ENCODE measurements at regions not wholly inside any gene's neighbourhood (a gene's known extent, or its start where the extent isn't known, plus 50 kb on each side); places are given as distances from the start of the nearest gene placed in this dataset.

DNA sequence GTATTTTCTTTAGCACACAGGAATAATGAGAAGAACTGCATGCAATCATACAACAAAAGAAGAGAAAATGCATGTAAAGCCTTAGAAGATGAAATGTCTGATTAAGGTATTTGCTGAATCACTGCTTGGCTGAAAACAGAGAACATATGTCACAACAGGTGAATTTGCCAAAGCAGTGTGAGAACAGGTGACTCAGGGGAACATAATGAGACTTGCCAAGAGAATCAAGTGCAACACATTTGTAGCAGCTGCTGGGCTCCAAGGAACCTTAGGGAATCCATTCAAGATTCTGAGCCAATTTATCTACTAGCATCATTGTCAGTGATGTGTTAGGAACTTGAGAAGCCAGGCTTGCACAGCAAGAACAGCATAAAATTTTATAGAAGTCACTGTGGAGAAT, 273.1 kb downstream of the PCDH20 start:
- no peaks in the 10 kb centered on the region for H3K27me3 ChIP-seq (ENCODE audit: control insufficient read depth, insufficient read depth, low read length)
- no peak overlapping the region for H3K4me3 ChIP-seq (ENCODE audit: low read length in 3 of 3)
- H3K27ac ChIP-seq (ENCODE audit: low read depth in 2 of 2, low read length in 2 of 2), result no peak overlapping the region
- TF ChIP-seq, protein P1, sequence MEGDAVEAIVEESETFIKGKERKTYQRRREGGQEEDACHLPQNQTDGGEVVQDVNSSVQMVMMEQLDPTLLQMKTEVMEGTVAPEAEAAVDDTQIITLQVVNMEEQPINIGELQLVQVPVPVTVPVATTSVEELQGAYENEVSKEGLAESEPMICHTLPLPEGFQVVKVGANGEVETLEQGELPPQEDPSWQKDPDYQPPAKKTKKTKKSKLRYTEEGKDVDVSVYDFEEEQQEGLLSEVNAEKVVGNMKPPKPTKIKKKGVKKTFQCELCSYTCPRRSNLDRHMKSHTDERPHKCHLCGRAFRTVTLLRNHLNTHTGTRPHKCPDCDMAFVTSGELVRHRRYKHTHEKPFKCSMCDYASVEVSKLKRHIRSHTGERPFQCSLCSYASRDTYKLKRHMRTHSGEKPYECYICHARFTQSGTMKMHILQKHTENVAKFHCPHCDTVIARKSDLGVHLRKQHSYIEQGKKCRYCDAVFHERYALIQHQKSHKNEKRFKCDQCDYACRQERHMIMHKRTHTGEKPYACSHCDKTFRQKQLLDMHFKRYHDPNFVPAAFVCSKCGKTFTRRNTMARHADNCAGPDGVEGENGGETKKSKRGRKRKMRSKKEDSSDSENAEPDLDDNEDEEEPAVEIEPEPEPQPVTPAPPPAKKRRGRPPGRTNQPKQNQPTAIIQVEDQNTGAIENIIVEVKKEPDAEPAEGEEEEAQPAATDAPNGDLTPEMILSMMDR (IDR thresholded peaks at IDR 0.05; ENCODE audit: borderline replicate concordance, extremely low read depth, insufficient read depth), result no peak
- H3K36me3 ChIP-seq (ENCODE audit: control insufficient read depth in 2 of 3, insufficient read depth in 3 of 3, low read length in 3 of 3), result no peaks in the 10 kb centered on the region
- no peak overlapping the region for H3K9ac ChIP-seq (ENCODE audit: low read length in 3 of 3)
- FAIRE-seq, result no peak
- H3K4me1 ChIP-seq (ENCODE audit: control insufficient read depth in 2 of 3, insufficient read depth in 2 of 3, low read depth in 1 of 3, low read length in 3 of 3), result no peaks in the 10 kb centered on the region
- intact Hi-C loops (cut with DNase I), result no loop called here
- DNase-seq, result no peak
- H3K9me3 ChIP-seq (ENCODE audit: control insufficient read depth in 2 of 3, insufficient read depth in 1 of 3, low read length in 3 of 3), result no peaks in the 10 kb centered on the region

DNA sequence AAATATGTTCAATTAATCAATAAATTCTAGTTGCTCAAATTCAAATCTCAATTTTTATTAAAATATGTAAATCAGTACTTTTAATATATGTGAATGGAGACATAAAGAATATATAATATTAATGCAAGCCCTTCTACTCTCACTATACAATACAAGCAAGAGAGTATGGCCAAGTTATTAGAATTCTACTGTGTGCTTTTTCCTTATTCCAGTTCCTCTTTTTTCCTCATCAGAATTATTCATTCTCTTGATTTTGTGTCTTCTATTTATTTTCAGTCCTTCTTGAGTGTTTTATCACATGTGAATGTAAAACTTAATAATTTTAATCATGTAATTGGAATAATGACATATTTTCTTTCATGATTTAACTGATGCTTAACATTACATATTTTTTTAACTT, 276.8 kb downstream of the PCDH20 start:
- DNase-seq, result no peak

DNA sequence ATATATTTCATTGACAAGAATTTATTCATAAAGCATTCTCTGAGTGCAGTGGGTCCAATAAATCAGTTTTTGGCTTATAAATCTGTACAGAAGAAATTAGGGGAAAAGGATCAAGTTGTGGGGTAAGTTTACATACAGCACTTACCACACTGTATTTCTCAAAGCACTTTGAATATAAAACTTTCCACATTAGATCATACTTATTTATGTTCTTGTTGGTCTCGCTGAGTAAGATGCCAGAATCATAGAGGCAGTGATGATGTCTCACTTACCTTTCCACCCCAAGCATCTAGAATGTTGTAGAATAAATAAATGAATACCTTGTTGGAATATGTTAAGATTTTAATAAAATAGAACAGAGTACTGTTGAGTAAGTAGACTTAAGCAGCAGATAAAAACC, 279.1 kb downstream of the PCDH20 start:
- Histone ChIP-seq H3K4me3 (ENCODE audit: low read length in 3 of 3) (no peak overlapping the region), H3K4me1 (ENCODE audit: control insufficient read depth in 2 of 3, insufficient read depth in 2 of 3, low read depth in 1 of 3, low read length in 3 of 3) (no peaks in the 10 kb centered on the region), H3K36me3 (ENCODE audit: control insufficient read depth in 2 of 3, insufficient read depth in 3 of 3, low read length in 3 of 3) (no peaks in the 10 kb centered on the region), H3K27me3 (ENCODE audit: control insufficient read depth, insufficient read depth, low read length) (no peaks in the 10 kb centered on the region), H3K27ac (ENCODE audit: low read depth in 2 of 2, low read length in 2 of 2) (no peak overlapping the region), H3K9me3 (ENCODE audit: control insufficient read depth in 2 of 3, insufficient read depth in 1 of 3, low read length in 3 of 3) (no peaks in the 10 kb centered on the region), H3K9ac (ENCODE audit: low read length in 3 of 3) (no peak overlapping the region)
- intact Hi-C loops (cut with DNase I), result no loop called here
- FAIRE-seq (no peak), DNase-seq (no peak)
- TF ChIP-seq, protein P1 (IDR thresholded peaks at IDR 0.05; ENCODE audit: borderline replicate concordance, extremely low read depth, insufficient read depth), result no peak

More for the DNA sequence above, 276.8 kb downstream of the PCDH20 start:
- no peak for FAIRE-seq
- Histone ChIP-seq H3K9ac (ENCODE audit: low read length in 3 of 3) (no peak overlapping the region), H3K4me1 (ENCODE audit: control insufficient read depth in 2 of 3, insufficient read depth in 2 of 3, low read depth in 1 of 3, low read length in 3 of 3) (no peaks in the 10 kb centered on the region), H3K27ac (ENCODE audit: low read depth in 2 of 2, low read length in 2 of 2) (no peak overlapping the region), H3K27me3 (ENCODE audit: control insufficient read depth, insufficient read depth, low read length) (no peaks in the 10 kb centered on the region), H3K4me3 (ENCODE audit: low read length in 3 of 3) (no peak overlapping the region), H3K36me3 (ENCODE audit: control insufficient read depth in 2 of 3, insufficient read depth in 3 of 3, low read length in 3 of 3) (no peaks in the 10 kb centered on the region), H3K9me3 (ENCODE audit: control insufficient read depth in 2 of 3, insufficient read depth in 1 of 3, low read length in 3 of 3) (no peaks in the 10 kb centered on the region)
- TF ChIP-seq, protein P1 (IDR thresholded peaks at IDR 0.05; ENCODE audit: borderline replicate concordance, extremely low read depth, insufficient read depth), result no peak
- intact Hi-C loops (cut with DNase I), result no loop called here

DNA sequence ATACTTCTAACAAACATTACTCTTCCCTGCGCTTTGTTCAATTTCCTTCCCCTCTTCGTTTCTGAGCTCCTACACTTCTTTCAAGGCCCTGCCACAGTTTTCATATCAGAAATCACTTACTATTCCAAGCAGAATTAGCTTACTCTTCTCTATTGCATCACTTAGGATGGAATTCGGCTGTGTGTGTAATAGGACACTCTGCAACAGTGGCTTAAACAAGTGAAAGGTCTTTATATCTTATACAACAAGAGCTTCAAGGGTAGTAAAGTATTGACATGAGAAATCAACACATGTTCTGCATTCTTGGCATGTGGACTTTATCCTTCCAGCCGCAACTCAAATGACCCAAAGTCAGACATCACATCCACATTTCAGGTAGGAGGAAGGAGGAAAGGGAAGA, 279.6 kb downstream of the PCDH20 start:
- Histone ChIP-seq H3K36me3 (ENCODE audit: control insufficient read depth in 2 of 3, insufficient read depth in 3 of 3, low read length in 3 of 3) (no peaks in the 10 kb centered on the region), H3K27me3 (ENCODE audit: control insufficient read depth, insufficient read depth, low read length) (no peaks in the 10 kb centered on the region), H3K9ac (ENCODE audit: low read length in 3 of 3) (no peak overlapping the region), H3K4me1 (ENCODE audit: control insufficient read depth in 2 of 3, insufficient read depth in 2 of 3, low read depth in 1 of 3, low read length in 3 of 3) (no peaks in the 10 kb centered on the region), H3K27ac (ENCODE audit: low read depth in 2 of 2, low read length in 2 of 2) (no peak overlapping the region), H3K4me3 (ENCODE audit: low read length in 3 of 3) (no peak overlapping the region), H3K9me3 (ENCODE audit: control insufficient read depth in 2 of 3, insufficient read depth in 1 of 3, low read length in 3 of 3) (no peaks in the 10 kb centered on the region)
- TF ChIP-seq, protein P1 (IDR thresholded peaks at IDR 0.05; ENCODE audit: borderline replicate concordance, extremely low read depth, insufficient read depth), result no peak
- intact Hi-C loops (cut with DNase I), result no loop called here
- peak in 2 of 5 donors; percentile 22 to 50 for DNase-seq
- FAIRE-seq, result no peak

All from kidney (tissue), 13 donors.